SK-N-SH (cell line): ENCODE measurements at regions not wholly inside any gene's neighbourhood (a gene's known extent, or its start where the extent isn't known, plus 50 kb on each side); places are given as distances from the start of the nearest gene placed in this dataset.

ENCODE experiments used
- CTCF ChIA-PET: fragments of 300-600, 350-600 bp; formaldehyde crosslinking; extraction: SDS; loops from one replicate; lab custom pipeline; 2021; lab: Yijun Ruan, JAX
- POLR2A ChIA-PET: fragments of 350-600 bp; sonication (Branson Sonifier 250); formaldehyde crosslinking; extraction: SDS; loops from one replicate; lab custom pipeline; 2020; ENCODE audit warnings: antibody characterized with exemption, inconsistent platforms; lab: Yijun Ruan, JAX
- DNase-seq: peaks from one replicate; pipeline ENCODE4 v3.0.0; 2012
- H2AFZ ChIP-seq: fragments of 200-600 bp; sonication (generic); 2 replicates; pipeline ENCODE4 v1.8.1; 2016; ENCODE audit warnings: antibody characterized with exemption, mild to moderate bottlenecking, low read depth
- H3F3A ChIP-seq: fragments of 200-600 bp; sonication (generic); replicated peaks from 2 replicates; pipeline ENCODE3; 2016; ENCODE audit warnings: antibody characterized with exemption, mild to moderate bottlenecking; ENCODE audit not compliant: insufficient read depth
- H3K27ac ChIP-seq, 2 experiments: fragments of 200-500 bp in 1 of 2; fragments of 200-600 bp in 1 of 2; sonication (Bioruptor generic) in 1 of 2; sonication (generic), shearing (Covaris generic) in 1 of 2; 2 replicates each; pipeline versions ENCODE4 v1.5.1 to v1.6.1; 2014 to 2016; ENCODE audit warnings: low read depth in 2 of 2, inconsistent platforms in 1 of 2, low read length in 1 of 2, mild to moderate bottlenecking in 1 of 2, mixed read lengths in 1 of 2
- H3K27me3 ChIP-seq: fragments of 200-600 bp; sonication (generic), shearing (Covaris generic); 2 replicates; pipeline ENCODE4 v1.6.1; 2016; ENCODE audit warnings: mixed run types; ENCODE audit not compliant: insufficient read depth
- H3K36me3 ChIP-seq, 2 experiments: fragments of 200-500 bp in 1 of 2; fragments of 200-600 bp in 1 of 2; sonication (Bioruptor generic) in 1 of 2; sonication (generic) in 1 of 2; replicated peaks in 1 of 2; 2 replicates each; pipeline versions ENCODE3 to v1.5.1; 2014 to 2016; ENCODE audit warnings: low read length in 1 of 2, mild to moderate bottlenecking in 1 of 2; ENCODE audit not compliant: insufficient read depth in 2 of 2, control insufficient read depth in 1 of 2
- H3K4me1 ChIP-seq, 2 experiments: fragments of 200-500 bp in 1 of 2; fragments of 200-600 bp in 1 of 2; sonication (Bioruptor generic) in 1 of 2; sonication (generic), shearing (Covaris generic) in 1 of 2; 2 replicates each; pipeline versions ENCODE4 v1.5.1 to v1.6.1; 2014 to 2016; ENCODE audit warnings: low read depth in 1 of 2, low read length in 1 of 2, mixed run types in 1 of 2; ENCODE audit not compliant: insufficient read depth in 2 of 2, control insufficient read depth in 1 of 2
- H3K4me2 ChIP-seq: fragments of 200-600 bp; sonication (generic), shearing (Covaris generic); 2 replicates; pipeline ENCODE4 v1.6.1; 2017; ENCODE audit warnings: mixed run types
- H3K4me3 ChIP-seq, 2 experiments: fragments of 200-500 bp in 1 of 2; fragments of 200-600 bp in 1 of 2; sonication (Bioruptor generic) in 1 of 2; sonication (generic), shearing (Covaris generic) in 1 of 2; 2 replicates each; pipeline versions ENCODE4 v1.5.1 to v1.8.1; 2014 to 2016; ENCODE audit warnings: low read depth in 2 of 2, inconsistent platforms in 1 of 2, low read length in 1 of 2, mild to moderate bottlenecking in 1 of 2, mixed read lengths in 1 of 2, moderate library complexity in 1 of 2
- H3K79me2 ChIP-seq: fragments of 200-600 bp; sonication (generic); 2 replicates; pipeline ENCODE4 v1.8.1; 2017; ENCODE audit warnings: mild to moderate bottlenecking; ENCODE audit not compliant: insufficient read depth
- H3K9ac ChIP-seq: fragments of 200-600 bp; sonication (generic); 2 replicates; pipeline ENCODE4 v1.6.1; 2017; ENCODE audit warnings: mixed run types
- H3K9me2 ChIP-seq: fragments of 200-600 bp; sonication (generic); 2 replicates; pipeline ENCODE4 v1.6.1; 2017; ENCODE audit warnings: mixed run types
- H3K9me3 ChIP-seq: fragments of 200-600 bp; sonication (generic); 2 replicates; pipeline ENCODE4 v1.6.1; 2017; ENCODE audit warnings: mixed run types, mild to moderate bottlenecking, moderate library complexity
- H4K20me1 ChIP-seq: fragments of 200-600 bp; sonication (generic); 2 replicates; pipeline ENCODE4 v1.6.1; 2017; ENCODE audit warnings: mild to moderate bottlenecking, mixed run types; ENCODE audit not compliant: insufficient read depth
- EZH2phosphoT487 ChIP-seq: fragments of 200-600 bp; sonication (generic); IDR thresholded peaks from 2 replicates; pipeline ENCODE4 v1.6.1; 2017; ENCODE audit warnings: low read depth, mixed run types, mild to moderate bottlenecking, antibody characterized with exemption, moderate library complexity, borderline replicate concordance
- FOXM1 ChIP-seq: IDR thresholded peaks from 2 replicates; pipeline ENCODE4 v1.4.0; 2012; ENCODE audit warnings: low read depth, mild to moderate bottlenecking
- GABPA ChIP-seq: IDR thresholded peaks from 2 replicates; pipeline ENCODE4 v1.4.0; 2012; ENCODE audit warnings: low read depth, mild to moderate bottlenecking
- GATA2 ChIP-seq: sonication (generic); formaldehyde crosslinking; IDR thresholded peaks from 2 replicates; pipeline ENCODE4 v1.5.0; 2020; ENCODE audit warnings: mild to moderate bottlenecking, missing genetic modification reagents
- IRF3 ChIP-seq: fragments of 150-350 bp; IDR thresholded peaks from 2 replicates; pipeline ENCODE4 v1.6.1; 2016; ENCODE audit warnings: mild to moderate bottlenecking, low read depth, low read length
- NFIC ChIP-seq: IDR thresholded peaks from 2 replicates; pipeline ENCODE4 v1.4.0; 2012; ENCODE audit warnings: borderline replicate concordance
- NRF1 ChIP-seq: IDR thresholded peaks from 2 replicates; pipeline ENCODE4 v1.6.1; 2012; ENCODE audit warnings: low read depth, mild to moderate bottlenecking, low read length
- RAD21 ChIP-seq: IDR thresholded peaks from 2 replicates; pipeline ENCODE4 v1.6.1; 2012; ENCODE audit warnings: mild to moderate bottlenecking, low read length
- RCOR1 ChIP-seq: fragments of 150-350 bp; IDR thresholded peaks from 2 replicates; pipeline ENCODE4 v1.6.1; 2017; ENCODE audit warnings: antibody characterized with exemption, low read length
- SIN3A ChIP-seq: IDR thresholded peaks from 2 replicates; pipeline ENCODE4 v1.6.1; 2012; ENCODE audit warnings: low read depth, mild to moderate bottlenecking, low read length, moderate library complexity, borderline replicate concordance
- SMC3 ChIP-seq: IDR thresholded peaks from 2 replicates; pipeline ENCODE4 v1.6.1; 2012; ENCODE audit warnings: low read depth, low read length, improper control_type of control experiment
- TAF1 ChIP-seq: IDR thresholded peaks from 2 replicates; pipeline ENCODE4 v1.6.1; 2012; ENCODE audit warnings: low read depth, mild to moderate bottlenecking, low read length, moderate library complexity, borderline replicate concordance
- YY1 ChIP-seq: IDR thresholded peaks from 2 replicates; pipeline ENCODE4 v1.4.0; 2012; ENCODE audit warnings: low read depth, mild to moderate bottlenecking
- WGBS: methylation state at CpG from one replicate; pipeline ENCODE4 v1.1.6; 2017; ENCODE audit warnings: low lambda C conversion rate; 5-methylcytosine and 5-hydroxymethylcytosine counted together
- TF ChIP-seq, protein P1 (sequence below): IDR thresholded peaks from 2 replicates; pipeline ENCODE4 v1.4.0; 2012; ENCODE audit warnings: low read depth, borderline replicate concordance
- TF ChIP-seq, protein P2 (sequence below): fragments of 150-350 bp; IDR thresholded peaks from 2 replicates; pipeline ENCODE4 v1.6.1; 2017; ENCODE audit warnings: antibody characterized with exemption, low read length, low read depth, borderline replicate concordance
- TF ChIP-seq, protein P3 (sequence below): fragments of 200-600 bp; sonication (generic); IDR thresholded peaks from 2 replicates; pipeline ENCODE4 v1.6.1; 2017; ENCODE audit warnings: antibody characterized with exemption, mild to moderate bottlenecking, moderate library complexity

GRCh38 chr2:206368933-206369569 lies 74.3 kb upstream of the ADAM23 start:
- no peaks in the 10 kb centered on the region for H4K20me1 ChIP-seq
- no peak overlapping the region; the same call in 1 of the 2 replicates for H3K4me2 ChIP-seq
- no peak for DNase-seq
- H3F3A ChIP-seq, result no peaks in the 10 kb centered on the region
- WGBS, result 23% methylated on average over 3 of the region's 3 CpGs
- H3K27me3 ChIP-seq, result no peaks in the 10 kb centered on the region
- no peaks in the 10 kb centered on the region; the same call in 1 of the 2 replicates for H3K9me3 ChIP-seq
- H3K9ac ChIP-seq, result no peak overlapping the region
- ChIA-PET POLR2A (no interaction called here), CTCF (interaction anchor here (0.7 to 1.4 kb wide), 3 partner anchors 8 to 15 kb away, joined by 3 read pairs; no protein-coding TSS in a partner anchor)
- no peak overlapping the region for H3K27ac ChIP-seq
- H3K36me3 ChIP-seq, result no peaks in the 10 kb centered on the region
- no peak overlapping the region for H3K4me3 ChIP-seq
- H3K9me2 ChIP-seq, result no peaks in the 10 kb centered on the region
- H3K4me1 ChIP-seq, result no peaks in the 10 kb centered on the region
- no peak overlapping the region for H2AFZ ChIP-seq
- TF ChIP-seq, protein P1, sequence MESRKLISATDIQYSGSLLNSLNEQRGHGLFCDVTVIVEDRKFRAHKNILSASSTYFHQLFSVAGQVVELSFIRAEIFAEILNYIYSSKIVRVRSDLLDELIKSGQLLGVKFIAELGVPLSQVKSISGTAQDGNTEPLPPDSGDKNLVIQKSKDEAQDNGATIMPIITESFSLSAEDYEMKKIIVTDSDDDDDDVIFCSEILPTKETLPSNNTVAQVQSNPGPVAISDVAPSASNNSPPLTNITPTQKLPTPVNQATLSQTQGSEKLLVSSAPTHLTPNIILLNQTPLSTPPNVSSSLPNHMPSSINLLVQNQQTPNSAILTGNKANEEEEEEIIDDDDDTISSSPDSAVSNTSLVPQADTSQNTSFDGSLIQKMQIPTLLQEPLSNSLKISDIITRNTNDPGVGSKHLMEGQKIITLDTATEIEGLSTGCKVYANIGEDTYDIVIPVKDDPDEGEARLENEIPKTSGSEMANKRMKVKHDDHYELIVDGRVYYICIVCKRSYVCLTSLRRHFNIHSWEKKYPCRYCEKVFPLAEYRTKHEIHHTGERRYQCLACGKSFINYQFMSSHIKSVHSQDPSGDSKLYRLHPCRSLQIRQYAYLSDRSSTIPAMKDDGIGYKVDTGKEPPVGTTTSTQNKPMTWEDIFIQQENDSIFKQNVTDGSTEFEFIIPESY, result no peak
- TF ChIP-seq RAD21 (no peak), NRF1 (no peak), IRF3 (no peak), NFIC (no peak), SIN3A (no peak), YY1 (no peak), GATA2 (CRISPR knock-in tag) (no peak), SMC3 (no peak), EZH2phosphoT487 (no peak), TAF1 (no peak), FOXM1 (no peak), GABPA (no peak), RCOR1 (no peak)
- TF ChIP-seq, protein P2, sequence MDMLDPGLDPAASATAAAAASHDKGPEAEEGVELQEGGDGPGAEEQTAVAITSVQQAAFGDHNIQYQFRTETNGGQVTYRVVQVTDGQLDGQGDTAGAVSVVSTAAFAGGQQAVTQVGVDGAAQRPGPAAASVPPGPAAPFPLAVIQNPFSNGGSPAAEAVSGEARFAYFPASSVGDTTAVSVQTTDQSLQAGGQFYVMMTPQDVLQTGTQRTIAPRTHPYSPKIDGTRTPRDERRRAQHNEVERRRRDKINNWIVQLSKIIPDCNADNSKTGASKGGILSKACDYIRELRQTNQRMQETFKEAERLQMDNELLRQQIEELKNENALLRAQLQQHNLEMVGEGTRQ, result no peak
- TF ChIP-seq, protein P3, sequence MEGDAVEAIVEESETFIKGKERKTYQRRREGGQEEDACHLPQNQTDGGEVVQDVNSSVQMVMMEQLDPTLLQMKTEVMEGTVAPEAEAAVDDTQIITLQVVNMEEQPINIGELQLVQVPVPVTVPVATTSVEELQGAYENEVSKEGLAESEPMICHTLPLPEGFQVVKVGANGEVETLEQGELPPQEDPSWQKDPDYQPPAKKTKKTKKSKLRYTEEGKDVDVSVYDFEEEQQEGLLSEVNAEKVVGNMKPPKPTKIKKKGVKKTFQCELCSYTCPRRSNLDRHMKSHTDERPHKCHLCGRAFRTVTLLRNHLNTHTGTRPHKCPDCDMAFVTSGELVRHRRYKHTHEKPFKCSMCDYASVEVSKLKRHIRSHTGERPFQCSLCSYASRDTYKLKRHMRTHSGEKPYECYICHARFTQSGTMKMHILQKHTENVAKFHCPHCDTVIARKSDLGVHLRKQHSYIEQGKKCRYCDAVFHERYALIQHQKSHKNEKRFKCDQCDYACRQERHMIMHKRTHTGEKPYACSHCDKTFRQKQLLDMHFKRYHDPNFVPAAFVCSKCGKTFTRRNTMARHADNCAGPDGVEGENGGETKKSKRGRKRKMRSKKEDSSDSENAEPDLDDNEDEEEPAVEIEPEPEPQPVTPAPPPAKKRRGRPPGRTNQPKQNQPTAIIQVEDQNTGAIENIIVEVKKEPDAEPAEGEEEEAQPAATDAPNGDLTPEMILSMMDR, result no peak
- TF ChIP-seq, all 33 proteins: peak for 0
- no peaks in the 10 kb centered on the region for H3K79me2 ChIP-seq
